ENCODE measurements at regions not wholly inside any gene's neighbourhood (a gene's known extent, or its start where the extent isn't known, plus 50 kb on each side); places are given as distances from the start of the nearest gene placed in this dataset.

GRCh38 chr13:109657395-109657794 lies 129.0 kb downstream of the IRS2 start:
- H4K20me1 ChIP-seq (ENCODE audit: insufficient read depth) = no peaks in the 10 kb centered on the region
- no peak for TF ChIP-seq CTCF (conservative IDR thresholded peaks at IDR 0.05; ENCODE audit: low read depth, low read length)
- H3K4me3 ChIP-seq (IDR thresholded peaks at IDR 0.05; ENCODE audit: insufficient read depth, low read depth, low read length) = no peak overlapping the region
- H2AFZ ChIP-seq (ENCODE audit: low read depth) = no peak overlapping the region
- no peak overlapping the region for H3K9ac ChIP-seq
- H3K27me3 ChIP-seq (ENCODE audit: insufficient read depth, low read depth) = no peaks in the 10 kb centered on the region
- H3K27ac ChIP-seq = no peak overlapping the region
- no peaks in the 10 kb centered on the region for H3K79me2 ChIP-seq (ENCODE audit: insufficient read depth, low read depth)
- no peaks in the 10 kb centered on the region for H3K36me3 ChIP-seq (ENCODE audit: insufficient read depth)
- H3K4me1 ChIP-seq (ENCODE audit: low read depth, poor library complexity, severe bottlenecking) = no peaks in the 10 kb centered on the region
- no peak overlapping the region for H3K4me2 ChIP-seq

GRCh38 chr13:109656206-109656605 lies 130.2 kb downstream of the IRS2 start:
- H3K4me1 ChIP-seq (ENCODE audit: low read depth, poor library complexity, severe bottlenecking) = no peaks in the 10 kb centered on the region
- H3K4me2 ChIP-seq = no peak overlapping the region
- no peak overlapping the region for H3K4me3 ChIP-seq (IDR thresholded peaks at IDR 0.05; ENCODE audit: insufficient read depth, low read depth, low read length)
- no peak overlapping the region for H3K27ac ChIP-seq
- no peaks in the 10 kb centered on the region for H3K36me3 ChIP-seq (ENCODE audit: insufficient read depth)
- H3K79me2 ChIP-seq (ENCODE audit: insufficient read depth, low read depth) = no peaks in the 10 kb centered on the region
- H3K27me3 ChIP-seq (ENCODE audit: insufficient read depth, low read depth) = no peaks in the 10 kb centered on the region
- H3K9ac ChIP-seq = no peak overlapping the region
- no peaks in the 10 kb centered on the region for H4K20me1 ChIP-seq (ENCODE audit: insufficient read depth)
- no peak overlapping the region for H2AFZ ChIP-seq (ENCODE audit: low read depth)
- no peak for TF ChIP-seq CTCF (conservative IDR thresholded peaks at IDR 0.05; ENCODE audit: low read depth, low read length)

- no peak overlapping the region for H3K4me3 ChIP-seq (IDR thresholded peaks at IDR 0.05; ENCODE audit: insufficient read depth, low read depth, low read length)
- no peak overlapping the region for H2AFZ ChIP-seq (ENCODE audit: low read depth)
- H3K4me1 ChIP-seq (ENCODE audit: low read depth, poor library complexity, severe bottlenecking) = no peaks in the 10 kb centered on the region
- no peak overlapping the region for H3K4me2 ChIP-seq
- H3K27me3 ChIP-seq (ENCODE audit: insufficient read depth, low read depth) = no peaks in the 10 kb centered on the region
- H3K79me2 ChIP-seq (ENCODE audit: insufficient read depth, low read depth) = no peaks in the 10 kb centered on the region
- no peaks in the 10 kb centered on the region for H4K20me1 ChIP-seq (ENCODE audit: insufficient read depth)
- no peak for TF ChIP-seq CTCF (conservative IDR thresholded peaks at IDR 0.05; ENCODE audit: low read depth, low read length)
- H3K9ac ChIP-seq = no peak overlapping the region
- H3K36me3 ChIP-seq (ENCODE audit: insufficient read depth) = no peaks in the 10 kb centered on the region
- no peak overlapping the region for H3K27ac ChIP-seq
Measured at GRCh38 chr13:109655611-109656010, 130.8 kb downstream of the IRS2 start.

GRCh38 chr13:109655206-109655600 lies 131.2 kb downstream of the IRS2 start:
- Histone ChIP-seq H3K4me2 (no peak overlapping the region), H3K4me3 (IDR thresholded peaks at IDR 0.05; ENCODE audit: insufficient read depth, low read depth, low read length) (no peak overlapping the region), H2AFZ (ENCODE audit: low read depth) (no peak overlapping the region), H4K20me1 (ENCODE audit: insufficient read depth) (no peaks in the 10 kb centered on the region), H3K27ac (no peak overlapping the region), H3K79me2 (ENCODE audit: insufficient read depth, low read depth) (no peaks in the 10 kb centered on the region), H3K9ac (no peak overlapping the region), H3K36me3 (ENCODE audit: insufficient read depth) (no peaks in the 10 kb centered on the region), H3K4me1 (ENCODE audit: low read depth, poor library complexity, severe bottlenecking) (no peaks in the 10 kb centered on the region), H3K27me3 (ENCODE audit: insufficient read depth, low read depth) (no peaks in the 10 kb centered on the region)
- no peak for TF ChIP-seq CTCF (conservative IDR thresholded peaks at IDR 0.05; ENCODE audit: low read depth, low read length)
